HCT116 (cell line): ENCODE measurements at regions not wholly inside any gene's neighbourhood (a gene's known extent, or its start where the extent isn't known, plus 50 kb on each side); places are given as distances from the start of the nearest gene placed in this dataset.

Experiments
- ATAC-seq: fragments of 200-7000 bp; cut with Tn5 transposase; 2 replicates; pipeline ENCODE4 v1.9.1; 2020; ENCODE audit warnings: mild to moderate bottlenecking, moderate library complexity
- BruUV-seq: library from RNA; stranded (reverse); fragments of 400-500 nt; replicated peaks from 2 replicates; lab custom pipeline; 2021; lab: Mats Ljungman, UMichigan
- CTCF ChIA-PET: fragments of 300-600 bp; sonication (Branson Sonifier 250); formaldehyde crosslinking; loops from one replicate; lab custom pipeline; 2021; ENCODE audit warnings: antibody characterized with exemption; lab: Charles Lee
- POLR2A ChIA-PET: fragments of 300-600, 350-600 bp; sonication (Branson Sonifier 250); formaldehyde crosslinking; loops from one replicate; lab custom pipeline; 2021; ENCODE audit warnings: antibody characterized with exemption; lab: Charles Lee
- RAD21 ChIA-PET, 2 experiments: fragments of 300-600 bp; sonication (Branson Sonifier 250); formaldehyde crosslinking; loops; one replicate each; lab custom pipeline; 2023; ENCODE audit warnings: low total read pairs in 2 of 2; ENCODE audit not compliant: uncharacterized antibody in 2 of 2, unreplicated experiment in 2 of 2, low non-redundant PET in 1 of 2; lab: Charles Lee
- DNase-seq: peaks from one replicate; pipeline ENCODE4 v3.0.0-alpha.2; 2010; ENCODE audit warnings: low read depth, low spot score
- H2AFZ ChIP-seq: fragments of 200-600 bp; shearing (Covaris generic), sonication (generic); 2 replicates; pipeline ENCODE4 v1.6.1; 2017; ENCODE audit warnings: low read depth, mixed run types, mixed read lengths, antibody characterized with exemption, low read length; ENCODE audit not compliant: poor library complexity, severe bottlenecking
- H3K27ac ChIP-seq: 2 replicates; pipeline ENCODE4 v1.5.1; 2012; ENCODE audit warnings: low read depth, low read length
- H3K27me3 ChIP-seq: fragments of 200-600 bp; sonication (generic); 2 replicates; pipeline ENCODE4 v1.6.1; 2016; ENCODE audit warnings: mixed run types, low read length, mixed read lengths; ENCODE audit not compliant: insufficient read depth
- H3K36me3 ChIP-seq, 2 experiments: fragments of 200-500 bp in 1 of 2; fragments of 200-600 bp in 1 of 2; sonication (Bioruptor generic) in 1 of 2; sonication (generic) in 1 of 2; 2 replicates each; pipeline versions ENCODE4 v1.5.1 to v1.6.1; 2014 to 2016; ENCODE audit warnings: low read length in 2 of 2, inconsistent platforms in 1 of 2, mixed read lengths in 1 of 2, mixed run types in 1 of 2; ENCODE audit not compliant: insufficient read depth in 2 of 2, control insufficient read depth in 1 of 2
- H3K4me1 ChIP-seq, 2 experiments: fragments of 200-600 bp in 1 of 2; sonication (generic) in 1 of 2; 2 replicates each; pipeline versions ENCODE4 v1.5.1 to v1.6.1; 2012 to 2017; ENCODE audit warnings: low read length in 2 of 2, inconsistent platforms in 1 of 2, mild to moderate bottlenecking in 1 of 2, mixed read lengths in 1 of 2, mixed run types in 1 of 2, moderate library complexity in 1 of 2; ENCODE audit not compliant: insufficient read depth in 2 of 2, control insufficient read depth in 1 of 2
- H3K4me2 ChIP-seq: fragments of 200-600 bp; sonication (generic); 2 replicates; pipeline ENCODE4 v1.6.1; 2017; ENCODE audit warnings: mixed run types, low read length, mixed read lengths
- H3K4me3 ChIP-seq, 2 experiments: fragments of 200-600 bp in 1 of 2; sonication (generic) in 1 of 2; replicated peaks in 1 of 2; 2 replicates each; pipeline ENCODE4 v1.5.1; 2011 to 2016; ENCODE audit warnings: low read length in 2 of 2, control low read depth in 1 of 2, low read depth in 1 of 2, mild to moderate bottlenecking in 1 of 2, mixed read lengths in 1 of 2, mixed run types in 1 of 2
- H3K79me2 ChIP-seq: fragments of 200-600 bp; sonication (generic); 2 replicates; pipeline ENCODE4 v1.6.1; 2017; ENCODE audit warnings: mild to moderate bottlenecking, mixed run types, low read length, moderate library complexity, mixed read lengths; ENCODE audit not compliant: insufficient read depth
- H3K9ac ChIP-seq: fragments of 200-600 bp; sonication (generic); 2 replicates; pipeline ENCODE4 v1.6.1; 2016; ENCODE audit warnings: low read length, mixed read lengths
- H3K9me2 ChIP-seq: fragments of 200-600 bp; sonication (generic), shearing (Covaris generic); 2 replicates; pipeline ENCODE4 v1.6.1; 2017; ENCODE audit warnings: mixed run types, mild to moderate bottlenecking, moderate library complexity; ENCODE audit not compliant: insufficient read depth
- H3K9me3 ChIP-seq, 2 experiments: fragments of 200-500 bp in 1 of 2; fragments of 200-600 bp in 1 of 2; sonication (Bioruptor generic) in 1 of 2; sonication (generic) in 1 of 2; 2 replicates each; pipeline ENCODE4 v1.6.1; 2014 to 2017; ENCODE audit warnings: low read length in 2 of 2, mixed read lengths in 2 of 2, inconsistent platforms in 1 of 2, low read depth in 1 of 2, mild to moderate bottlenecking in 1 of 2, mixed run types in 1 of 2, moderate library complexity in 1 of 2; ENCODE audit not compliant: control insufficient read depth in 1 of 2, insufficient read depth in 1 of 2
- H4K20me1 ChIP-seq: fragments of 200-600 bp; sonication (generic), shearing (Covaris generic); 2 replicates; pipeline ENCODE4 v1.6.1; 2017; ENCODE audit warnings: mixed run types, mild to moderate bottlenecking, moderate library complexity; ENCODE audit not compliant: insufficient read depth
- EZH2 ChIP-seq: fragments of 200-600 bp; sonication (generic); IDR thresholded peaks from 2 replicates; pipeline ENCODE4 v1.6.1; 2017; ENCODE audit warnings: antibody characterized with exemption, mixed run types
- REST ChIP-seq: IDR thresholded peaks from 2 replicates; pipeline ENCODE4 v1.6.1; 2012; ENCODE audit warnings: low read depth
- SIN3A ChIP-seq: IDR thresholded peaks from 2 replicates; pipeline ENCODE4 v1.6.1; 2012; ENCODE audit warnings: low read depth
- SP1 ChIP-seq: IDR thresholded peaks from 2 replicates; pipeline ENCODE4 v1.6.1; 2012; ENCODE audit warnings: low read depth
- SRF ChIP-seq: IDR thresholded peaks from 2 replicates; pipeline ENCODE4 v1.6.1; 2012; ENCODE audit warnings: low read depth
- ZNF274 ChIP-seq: fragments of 200-500 bp; sonication (Bioruptor generic); IDR thresholded peaks from 2 replicates; pipeline ENCODE4 v1.6.1; 2014; ENCODE audit warnings: mild to moderate bottlenecking, low read depth, low read length, inconsistent platforms
- intact Hi-C: fragments of 100-400 bp; cut with micrococcal nuclease; formaldehyde crosslinking; loops from 2 replicates; pipeline ENCODE4 v1.10.0; 2022
- TF ChIP-seq, protein P1 (sequence below): IDR thresholded peaks from 2 replicates; pipeline ENCODE4 v1.6.1; 2012

DNA sequence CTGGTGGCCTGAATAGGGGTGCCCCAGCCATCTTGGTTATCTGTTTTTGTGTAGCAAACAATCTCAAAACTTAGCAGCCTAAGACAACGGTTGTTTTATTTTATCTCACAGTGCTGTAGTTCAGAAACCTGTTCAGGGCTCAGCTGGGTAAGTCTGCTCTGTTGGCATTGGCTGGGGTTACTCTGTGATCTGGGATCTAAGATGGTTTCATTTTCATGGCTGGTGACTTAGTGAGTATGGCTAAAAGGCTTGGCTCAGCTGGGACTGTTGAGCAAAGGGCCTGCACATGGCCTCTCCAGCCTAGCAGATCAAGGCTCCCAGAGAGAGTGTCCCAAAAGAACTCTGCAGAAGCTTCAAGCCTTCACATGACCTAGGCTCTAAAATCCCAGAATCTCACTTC lies 60.8 kb upstream of the POU2AF1 start:
- no peak overlapping the region for H2AFZ ChIP-seq
- no peaks in the 10 kb centered on the region for H3K79me2 ChIP-seq
- H3K36me3 ChIP-seq = no peaks in the 10 kb centered on the region
- no peaks in the 10 kb centered on the region for H4K20me1 ChIP-seq
- H3K27ac ChIP-seq = no peak overlapping the region
- TF ChIP-seq SIN3A = no peak
- TF ChIP-seq, protein P1, sequence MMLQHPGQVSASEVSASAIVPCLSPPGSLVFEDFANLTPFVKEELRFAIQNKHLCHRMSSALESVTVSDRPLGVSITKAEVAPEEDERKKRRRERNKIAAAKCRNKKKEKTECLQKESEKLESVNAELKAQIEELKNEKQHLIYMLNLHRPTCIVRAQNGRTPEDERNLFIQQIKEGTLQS = no peak
- no peak for TF ChIP-seq SP1
- no peak for TF ChIP-seq EZH2
- no peak for TF ChIP-seq ZNF274
- TF ChIP-seq REST = no peak
- TF ChIP-seq SRF = no peak
- H3K9me3 ChIP-seq = no peaks in the 10 kb centered on the region
- POLR2A ChIA-PET = no interaction called here
- H3K4me3 ChIP-seq = no peak overlapping the region
- no TSS peak for BruUV-seq
- CTCF ChIA-PET = interaction anchor here (0.8 kb wide), 1 partner anchor 9 kb away, joined by 3 read pairs; no protein-coding TSS in a partner anchor
- H3K9ac ChIP-seq = no peak overlapping the region
- H3K27me3 ChIP-seq = no peaks in the 10 kb centered on the region
- intact Hi-C loops = loop anchor here (10.0 kb wide), 1 partner anchor 1245 kb away; no protein-coding TSS in a partner anchor
- peaks cover 4 to 12% of the 10 kb centered on the region in 2 experiments; a peak in 3 of 4 replicates for H3K4me1 ChIP-seq
- no peaks in the 10 kb centered on the region for H3K9me2 ChIP-seq
- RAD21 ChIA-PET = no interaction called here
- DNase-seq (no peak), ATAC-seq (no peak)
- no peak overlapping the region for H3K4me2 ChIP-seq
